ENCODE measurements at regions not wholly inside any gene's neighbourhood (a gene's known extent, or its start where the extent isn't known, plus 50 kb on each side); places are given as distances from the start of the nearest gene placed in this dataset.

DNA sequence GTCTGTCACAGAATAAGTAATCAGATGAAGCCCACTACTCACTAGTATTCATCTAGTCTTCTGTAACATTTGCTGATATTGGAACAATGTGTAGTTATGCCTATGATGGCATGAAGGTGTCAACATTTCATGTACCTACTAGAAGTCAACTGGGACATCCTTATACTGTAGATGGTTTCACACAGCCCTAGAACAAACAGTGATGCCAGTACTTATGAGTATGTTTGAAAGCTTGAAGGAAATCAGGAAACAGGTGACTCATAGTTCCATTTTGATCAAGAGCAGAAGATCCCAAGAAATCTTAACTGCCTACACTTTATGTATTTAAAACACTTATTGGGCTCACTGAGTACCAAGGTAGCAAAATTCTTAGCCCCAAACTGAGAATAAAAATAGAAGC, 1519.6 kb downstream of the REEP3 start:
- TF ChIP-seq CTCF (IDR thresholded peaks at IDR 0.05) (no peak), POLR2A (IDR thresholded peaks at IDR 0.05) (no peak)

Measured in Peyer's patch (tissue), 4 donors.